H1 (cell line): ENCODE measurements at regions not wholly inside any gene's neighbourhood (a gene's known extent, or its start where the extent isn't known, plus 50 kb on each side); places are given as distances from the start of the nearest gene placed in this dataset.

Experiments used
- CTCF ChIA-PET: fragments of 300-600 bp; sonication (Branson Sonifier 250); formaldehyde crosslinking; loops from one replicate; lab custom pipeline; 2021; ENCODE audit not compliant: partially characterized antibody; lab: Charles Lee
- POLR2A ChIA-PET: fragments of 300-600 bp; sonication (Branson Sonifier 250); formaldehyde crosslinking; loops from one replicate; lab custom pipeline; 2021; ENCODE audit warnings: inconsistent platforms; ENCODE audit not compliant: partially characterized antibody; lab: Charles Lee
- DNase-seq, 2 experiments: peaks; one replicate each; pipeline versions ENCODE4 v3.0.0 to v3.0.0-alpha.2; 2010 to 2022; ENCODE audit warnings: low spot score in 2 of 2, low read depth in 1 of 2, mixed read lengths in 1 of 2
- FAIRE-seq: peaks from 2 replicates; lab custom pipeline; 2011; peaks lifted over from hg19 to GRCh38; lab: Jason Lieb, UNC
- H2AFZ ChIP-seq: 2 replicates; pipeline ENCODE4 v1.8.1; 2012; ENCODE audit warnings: low read length, inconsistent platforms
- H2AK5ac ChIP-seq: 2 replicates; pipeline ENCODE4 v1.6.1; 2013; ENCODE audit warnings: low read depth, low read length
- H2BK120ac ChIP-seq: replicated peaks from 2 replicates; pipeline ENCODE3; 2013; ENCODE audit warnings: low read depth, low read length, inconsistent platforms
- H2BK12ac ChIP-seq: 2 replicates; pipeline ENCODE4 v1.6.1; 2013; ENCODE audit warnings: low read depth, low read length
- H2BK15ac ChIP-seq: 2 replicates; pipeline ENCODE4 v1.6.1; 2013; ENCODE audit warnings: low read length
- H2BK20ac ChIP-seq: 2 replicates; pipeline ENCODE4 v1.6.1; 2013; ENCODE audit warnings: low read length
- H2BK5ac ChIP-seq: 2 replicates; pipeline ENCODE4 v1.6.1; 2013; ENCODE audit warnings: low read depth, low read length
- H3K14ac ChIP-seq: 2 replicates; pipeline ENCODE4 v1.6.1; 2013; ENCODE audit warnings: inconsistent platforms; ENCODE audit not compliant: insufficient read length
- H3K18ac ChIP-seq: 2 replicates; pipeline ENCODE4 v1.6.1; 2013; ENCODE audit warnings: low read length; ENCODE audit errors: extremely low read depth
- H3K23ac ChIP-seq: 2 replicates; pipeline ENCODE4 v1.6.1; 2013; ENCODE audit warnings: inconsistent platforms; ENCODE audit not compliant: insufficient read length
- H3K23me2 ChIP-seq: 2 replicates; pipeline ENCODE4 v1.6.1; 2013; ENCODE audit warnings: low read depth, low read length
- H3K27ac ChIP-seq: 2 replicates; pipeline ENCODE4 v1.6.1; 2011; ENCODE audit warnings: low read depth, low read length, inconsistent platforms
- H3K27me3 ChIP-seq, 4 experiments: replicated peaks in 1 of 4; 1 replicate in 1 of 4; 2 replicates in 3 of 4; pipeline versions ENCODE4 v1.6.1 to v1.8.1; 2011 to 2013; ENCODE audit warnings: low read length in 3 of 4, mild to moderate bottlenecking in 3 of 4, inconsistent platforms in 2 of 4, mixed read lengths in 2 of 4, moderate library complexity in 1 of 4; ENCODE audit not compliant: control insufficient read depth in 3 of 4, insufficient read depth in 3 of 4; ENCODE audit errors: extremely low read depth in 1 of 4
- H3K36me3 ChIP-seq, 4 experiments: 2 replicates each; pipeline versions ENCODE4 v1.6.1 to v1.8.1; 2011 to 2013; ENCODE audit warnings: mild to moderate bottlenecking in 4 of 4, low read length in 3 of 4, moderate library complexity in 2 of 4, control low read depth in 1 of 4, inconsistent platforms in 1 of 4; ENCODE audit not compliant: insufficient read depth in 4 of 4, control insufficient read depth in 2 of 4
- H3K4ac ChIP-seq: replicated peaks from 2 replicates; pipeline ENCODE3; 2013; ENCODE audit warnings: low read length, low read depth, mixed read lengths, inconsistent platforms; ENCODE audit not compliant: insufficient read length
- H3K4me1 ChIP-seq, 4 experiments: replicated peaks in 1 of 4; 1 replicate in 1 of 4; 2 replicates in 3 of 4; pipeline versions ENCODE4 v1.6.1 to v1.8.1; 2011 to 2013; ENCODE audit warnings: low read length in 3 of 4, inconsistent platforms in 2 of 4, mixed read lengths in 1 of 4; ENCODE audit not compliant: insufficient read depth in 4 of 4, control insufficient read depth in 3 of 4
- H3K4me2 ChIP-seq, 2 experiments: 2 replicates each; pipeline versions ENCODE4 v1.6.1 to v1.8.1; 2011 to 2013; ENCODE audit warnings: low read depth in 2 of 2, low read length in 2 of 2, control low read depth in 1 of 2, inconsistent platforms in 1 of 2, mild to moderate bottlenecking in 1 of 2; ENCODE audit not compliant: insufficient read depth in 1 of 2
- H3K4me3 ChIP-seq, 4 experiments: fragments of 200-600, 300-600 bp in 1 of 4; sonication (generic), shearing (Covaris generic), sonication (Bioruptor Twin) in 1 of 4; 2 replicates each; pipeline versions ENCODE4 v1.5.1 to v1.8.1; 2011 to 2016; ENCODE audit warnings: low read length in 4 of 4, low read depth in 3 of 4, control low read depth in 2 of 4, inconsistent platforms in 2 of 4, mild to moderate bottlenecking in 2 of 4, mixed read lengths in 1 of 4, moderate library complexity in 1 of 4; ENCODE audit not compliant: insufficient read depth in 2 of 4; ENCODE audit errors: extremely low read depth in 1 of 4
- H3K56ac ChIP-seq: replicated peaks from 2 replicates; pipeline ENCODE3; 2013; ENCODE audit warnings: low read depth, mild to moderate bottlenecking, mixed read lengths, low read length, inconsistent platforms; ENCODE audit not compliant: insufficient read length
- H3K79me1 ChIP-seq: 2 replicates; pipeline ENCODE4 v1.6.1; 2013; ENCODE audit warnings: low read depth, low read length, control low read depth
- H3K79me2 ChIP-seq, 2 experiments: 2 replicates each; pipeline versions ENCODE4 v1.6.1 to v1.8.1; 2012 to 2013; ENCODE audit warnings: low read length in 2 of 2, mild to moderate bottlenecking in 2 of 2, inconsistent platforms in 1 of 2; ENCODE audit not compliant: insufficient read depth in 2 of 2, control insufficient read depth in 1 of 2
- H3K9ac ChIP-seq, 4 experiments: replicated peaks in 1 of 4; 1 replicate in 1 of 4; 2 replicates in 3 of 4; pipeline versions ENCODE4 v1.6.1 to v1.8.1; 2011 to 2013; ENCODE audit warnings: low read depth in 3 of 4, low read length in 3 of 4, control low read depth in 2 of 4, mild to moderate bottlenecking in 2 of 4, moderate library complexity in 2 of 4, inconsistent platforms in 1 of 4; ENCODE audit errors: extremely low read depth in 1 of 4
- H3K9me3 ChIP-seq, 2 experiments: 2 replicates each; pipeline versions ENCODE4 v1.6.1 to v1.8.1; 2012 to 2013; ENCODE audit warnings: mild to moderate bottlenecking in 2 of 2, moderate library complexity in 2 of 2, control low read depth in 1 of 2, inconsistent platforms in 1 of 2, low read depth in 1 of 2, low read length in 1 of 2, mixed read lengths in 1 of 2; ENCODE audit not compliant: insufficient read depth in 2 of 2
- H4K20me1 ChIP-seq, 2 experiments: replicated peaks in 1 of 2; 2 replicates each; pipeline versions ENCODE3 to v1.8.1; 2011 to 2013; ENCODE audit warnings: inconsistent platforms in 2 of 2, low read length in 2 of 2, mild to moderate bottlenecking in 1 of 2; ENCODE audit not compliant: insufficient read depth in 2 of 2, control insufficient read depth in 1 of 2
- H4K5ac ChIP-seq: 2 replicates; pipeline ENCODE4 v1.6.1; 2013; ENCODE audit warnings: low read length, low read depth, mixed read lengths, inconsistent platforms; ENCODE audit not compliant: insufficient read length
- H4K8ac ChIP-seq: 2 replicates; pipeline ENCODE4 v1.8.0; 2013; ENCODE audit warnings: mild to moderate bottlenecking, moderate library complexity, low read length, inconsistent platforms; ENCODE audit not compliant: insufficient read depth; ENCODE audit errors: extremely low read depth
- H4K91ac ChIP-seq: replicated peaks from 2 replicates; pipeline ENCODE3; 2013; ENCODE audit warnings: low read length, mixed read lengths, inconsistent platforms; ENCODE audit not compliant: insufficient read length
- BACH1 ChIP-seq: IDR thresholded peaks from 2 replicates; pipeline ENCODE4 v1.6.1; 2012; ENCODE audit warnings: low read length, improper control_type of control experiment
- BCL11A ChIP-seq, 2 experiments: IDR thresholded peaks; one replicate each; pipeline ENCODE4 v1.6.1; 2011; ENCODE audit warnings: low read depth in 2 of 2, low read length in 2 of 2, mild to moderate bottlenecking in 2 of 2
- CBX5 ChIP-seq: fragments of 300-800, 300-1000 bp; sonication (generic); IDR thresholded peaks from 2 replicates; pipeline ENCODE4 v1.7.1; 2016; ENCODE audit warnings: antibody characterized with exemption, low read length, low read depth
- CREB1 ChIP-seq: IDR thresholded peaks from 2 replicates; pipeline ENCODE4 v1.6.1; 2012; ENCODE audit warnings: inconsistent platforms
- CTBP2 ChIP-seq: IDR thresholded peaks from 2 replicates; pipeline ENCODE4 v1.7.0; 2011; ENCODE audit warnings: borderline replicate concordance, mild to moderate bottlenecking, moderate library complexity, mixed read lengths, low read length; ENCODE audit not compliant: insufficient read depth, insufficient read length
- E2F6 ChIP-seq: IDR thresholded peaks from 2 replicates; pipeline ENCODE4 v1.6.1; 2012; ENCODE audit warnings: inconsistent platforms
- EGR1 ChIP-seq: IDR thresholded peaks from 2 replicates; pipeline ENCODE4 v1.6.1; 2011; ENCODE audit warnings: low read depth, low read length, borderline replicate concordance
- GTF2F1 ChIP-seq: IDR thresholded peaks from 2 replicates; pipeline ENCODE4 v1.6.1; 2012; ENCODE audit warnings: low read depth, low read length, improper control_type of control experiment, borderline replicate concordance
- JUND ChIP-seq: IDR thresholded peaks from 2 replicates; pipeline ENCODE4 v1.6.1; 2011; ENCODE audit warnings: mild to moderate bottlenecking, improper control_type of control experiment, low read length
- NANOG ChIP-seq: IDR thresholded peaks from 2 replicates; pipeline ENCODE4 v1.6.1; 2011; ENCODE audit warnings: low read length, low read depth, mild to moderate bottlenecking, inconsistent platforms; ENCODE audit not compliant: insufficient read depth, poor library complexity, severe bottlenecking
- POLR2A ChIP-seq, 2 experiments: IDR thresholded peaks; 1 replicate in 1 of 2; 2 replicates in 1 of 2; pipeline ENCODE4 v1.6.1; 2011; ENCODE audit warnings: low read depth in 2 of 2, low read length in 2 of 2, mild to moderate bottlenecking in 2 of 2; ENCODE audit errors: control extremely low read depth in 1 of 2
- RBBP5 ChIP-seq: IDR thresholded peaks from 2 replicates; pipeline ENCODE4 v1.7.1; 2012; ENCODE audit warnings: low read depth, mild to moderate bottlenecking, inconsistent platforms, low read length, moderate library complexity, borderline replicate concordance
- RNF2 ChIP-seq: fragments of 200-900, 300-1000 bp; sonication (generic); IDR thresholded peaks from 2 replicates; pipeline ENCODE4 v1.7.1; 2016; ENCODE audit warnings: borderline replicate concordance, low read depth, mild to moderate bottlenecking, antibody characterized with exemption, low read length; ENCODE audit not compliant: poor library complexity, severe bottlenecking; ENCODE audit errors: missing control alignments
- SIRT6 ChIP-seq: IDR thresholded peaks from one replicate; pipeline ENCODE4 v1.7.1; 2012; ENCODE audit warnings: low read length, inconsistent platforms
- TCF12 ChIP-seq: IDR thresholded peaks from 2 replicates; pipeline ENCODE4 v1.6.1; 2011; ENCODE audit warnings: low read depth, mild to moderate bottlenecking, low read length
- TEAD4 ChIP-seq: IDR thresholded peaks from 2 replicates; pipeline ENCODE4 v1.6.1; 2012; ENCODE audit warnings: low read depth, low read length, inconsistent platforms, mixed read lengths
- WGBS, 2 experiments: shearing (Covaris generic) in 1 of 2; methylation state at CpG; one replicate each; pipeline versions ENCODE4 v1.1.6 to v1.1.7; 2013 to 2015; ENCODE audit warnings: low lambda C conversion rate in 2 of 2, mixed read lengths in 2 of 2, inconsistent platforms in 1 of 2, low coverage in 1 of 2, missing lambda C conversion rate in 1 of 2; ENCODE audit not compliant: insufficient replicate concordance in 2 of 2, insufficient coverage in 1 of 2, insufficient read length in 1 of 2; ENCODE audit errors: extremely low coverage in 1 of 2, missing lambda C conversion rate in 1 of 2; 5-methylcytosine and 5-hydroxymethylcytosine counted together

GRCh38 chr11:106178361-106178760 lies 100.9 kb downstream of the AASDHPPT start:
- no peak overlapping the region for H2AK5ac ChIP-seq
- H3K14ac ChIP-seq = no peak overlapping the region
- H3K56ac ChIP-seq = no peak overlapping the region
- H3K9me3 ChIP-seq = no peaks in the 10 kb centered on the region
- H3K36me3 ChIP-seq = no peaks in the 10 kb centered on the region
- no peak overlapping the region for H2BK12ac ChIP-seq
- 80% methylated on average over 1 of the region's 1 CpG; no CpG with 5 or more reads in 1 of the 2 experiments for WGBS, 2 experiments
- no peaks in the 10 kb centered on the region for H4K20me1 ChIP-seq
- no peak overlapping the region for H2BK20ac ChIP-seq
- ChIA-PET CTCF (no interaction called here), POLR2A (no interaction called here)
- H2BK5ac ChIP-seq = no peak overlapping the region
- H3K27me3 ChIP-seq = no peaks in the 10 kb centered on the region
- no peak overlapping the region for H4K8ac ChIP-seq
- H3K18ac ChIP-seq = no peak overlapping the region
- H2BK120ac ChIP-seq = no peak overlapping the region
- no peak overlapping the region for H3K27ac ChIP-seq
- H3K23ac ChIP-seq = no peak overlapping the region
- no peaks in the 10 kb centered on the region for H3K79me2 ChIP-seq
- no peak overlapping the region for H3K4me3 ChIP-seq
- no peak for FAIRE-seq
- H3K4ac ChIP-seq = no peak overlapping the region
- no peak overlapping the region for H3K4me2 ChIP-seq
- no peak overlapping the region for H2AFZ ChIP-seq
- no peaks in the 10 kb centered on the region for H3K79me1 ChIP-seq
- no peak for DNase-seq
- H4K5ac ChIP-seq = no peak overlapping the region
- no peaks in the 10 kb centered on the region for H3K23me2 ChIP-seq
- H4K91ac ChIP-seq = no peak overlapping the region
- H3K9ac ChIP-seq = no peak overlapping the region
- no peak overlapping the region for H2BK15ac ChIP-seq
- H3K4me1 ChIP-seq = peaks cover 0 to 5% (median 2%) of the 10 kb centered on the region in 4 experiments; a peak in 2 of 7 replicates
- TF ChIP-seq CBX5 = no peak
- TF ChIP-seq RNF2 = no peak
- TF ChIP-seq BACH1 = no peak
- no peak for TF ChIP-seq JUND
- no peak for TF ChIP-seq NANOG
- no peak for TF ChIP-seq TCF12
- no peak for TF ChIP-seq BCL11A (IDR thresholded peaks at IDR 0.05; ENCODE audit: low read depth in 2 of 2, low read length in 2 of 2)
- TF ChIP-seq TEAD4 = no peak
- TF ChIP-seq E2F6 = no peak
- TF ChIP-seq CTBP2 = no peak
- TF ChIP-seq GTF2F1 = no peak
- TF ChIP-seq RBBP5 = no peak
- no peak for TF ChIP-seq CREB1
- TF ChIP-seq EGR1 = no peak
- no peak for TF ChIP-seq SIRT6
- TF ChIP-seq POLR2A (IDR thresholded peaks at IDR 0.05; ENCODE audit: control extremely low read depth in 1 of 2, low read depth in 2 of 2, low read length in 2 of 2) = no peak
